ENCODE measurements at regions not wholly inside any gene's neighbourhood (a gene's known extent, or its start where the extent isn't known, plus 50 kb on each side); places are given as distances from the start of the nearest gene placed in this dataset.
A peak's percentile ranks its signal among the peaks of the same experiment; 100 is the strongest.

DNA sequence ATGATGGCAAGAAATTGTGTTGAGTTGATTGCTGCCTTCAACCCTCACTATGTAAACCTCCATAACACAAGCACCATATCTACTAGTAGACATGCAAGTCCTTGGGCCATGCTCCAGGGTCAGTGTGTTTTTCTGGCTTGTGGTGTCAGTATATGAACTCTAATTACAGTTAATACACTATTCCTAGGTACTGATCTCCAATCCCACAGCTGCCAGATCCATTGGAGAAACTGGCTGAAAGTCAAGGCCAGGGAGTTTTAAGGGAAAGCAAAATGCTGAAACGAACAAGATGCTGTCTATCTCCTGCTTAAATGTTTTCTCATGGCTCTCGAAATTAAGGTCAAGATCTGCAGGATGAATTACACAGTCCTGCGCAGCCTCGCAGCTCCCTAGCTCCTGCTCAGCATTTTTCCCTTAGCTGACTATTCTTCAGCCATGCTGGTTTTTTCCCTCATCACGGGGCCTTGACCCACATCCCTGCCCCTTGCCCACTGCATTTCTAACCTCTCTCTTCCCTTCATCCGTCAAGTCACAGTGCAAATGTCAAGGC lies 425.0 kb upstream of the ADAMTS9 start:
- no peak for DNase-seq (ENCODE audit: low spot score)

DNA sequence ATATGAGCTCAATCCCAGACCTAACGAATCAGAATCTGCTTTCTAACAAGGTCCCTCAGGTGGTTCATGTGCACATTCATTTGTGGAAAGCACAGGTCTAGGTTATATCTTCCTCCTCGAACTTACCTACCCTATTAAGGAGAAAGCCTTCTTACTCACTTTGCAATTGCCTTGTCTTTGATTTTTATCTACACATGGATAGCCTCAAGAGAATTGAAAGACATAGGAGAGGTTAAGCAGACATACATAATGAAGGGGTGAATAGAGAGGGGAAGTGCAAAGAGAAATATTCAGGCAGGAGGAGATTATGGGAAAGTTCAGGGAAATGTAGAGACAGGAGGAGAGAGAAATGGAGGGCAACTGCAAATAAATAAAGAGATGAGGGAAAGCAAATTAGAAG lies 422.9 kb upstream of the ADAMTS9 start:
- DNase-seq (ENCODE audit: low spot score): no peak

DNA sequence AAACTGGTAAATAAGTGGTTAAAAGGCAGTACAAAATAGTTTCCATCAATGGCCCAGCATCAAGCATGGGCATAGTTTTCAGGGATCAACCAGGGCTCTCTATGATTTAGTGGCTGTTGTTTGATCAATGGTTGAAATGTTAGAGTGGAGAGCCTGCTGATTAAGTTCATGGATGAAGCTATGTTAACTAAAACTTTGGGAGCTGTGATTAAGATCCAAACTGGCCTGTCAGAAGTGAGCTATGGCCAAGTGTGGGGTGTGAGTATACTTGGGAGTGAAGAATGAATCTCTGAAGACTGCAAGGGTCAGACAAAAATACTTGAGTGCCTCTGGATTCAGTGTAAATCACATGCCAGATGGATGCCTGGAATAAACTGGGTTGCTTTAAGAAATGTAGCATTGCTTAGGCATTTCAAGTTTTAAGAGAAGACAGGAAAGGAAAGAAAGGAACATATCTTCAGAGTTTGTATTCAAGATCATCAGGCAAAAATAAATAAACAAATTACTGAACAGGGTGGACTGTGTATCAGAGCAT lies 422.2 kb upstream of the ADAMTS9 start:
- DNase-seq (ENCODE audit: low spot score): no peak

DNA sequence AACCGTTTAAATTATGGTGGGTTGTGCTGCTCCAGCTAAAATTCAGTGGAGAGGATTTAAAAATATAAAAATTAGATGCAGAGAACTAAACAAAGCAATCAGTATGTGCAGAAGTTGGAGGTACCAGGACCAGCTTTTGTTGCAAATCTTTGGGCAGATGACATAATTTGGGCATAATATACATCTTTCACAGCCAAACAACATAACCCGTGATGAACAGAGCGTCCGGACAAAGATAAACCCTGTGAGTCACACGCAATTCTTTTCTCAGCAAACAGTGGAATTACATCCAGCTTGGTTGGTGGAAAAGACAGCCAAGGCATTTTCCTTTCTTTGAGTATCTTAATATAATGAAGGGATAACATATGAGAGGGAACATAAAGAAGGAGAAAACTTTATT lies 419.4 kb upstream of the ADAMTS9 start:
- DNase-seq (ENCODE audit: low spot score): no peak

DNA sequence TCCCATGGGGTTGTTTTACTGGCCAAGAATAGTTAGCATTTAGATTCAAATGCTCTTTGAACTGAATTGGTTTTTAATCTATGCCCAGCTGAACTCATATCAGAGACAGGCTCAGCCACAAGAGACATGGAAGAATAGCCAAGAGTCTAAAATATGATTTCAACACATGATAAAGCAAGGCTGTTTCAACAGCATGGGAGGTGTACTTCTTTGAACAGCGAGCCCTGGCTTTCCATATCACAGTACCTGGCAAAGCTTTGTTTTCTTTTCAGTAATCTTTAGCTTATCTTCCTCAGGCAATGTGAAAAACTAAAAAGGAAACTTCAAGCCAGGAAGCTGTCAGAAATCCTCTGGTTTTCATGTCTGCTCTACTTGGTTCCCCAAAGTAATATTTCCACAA lies 413.6 kb upstream of the ADAMTS9 start:
- DNase-seq (ENCODE audit: low spot score): no peak

DNA sequence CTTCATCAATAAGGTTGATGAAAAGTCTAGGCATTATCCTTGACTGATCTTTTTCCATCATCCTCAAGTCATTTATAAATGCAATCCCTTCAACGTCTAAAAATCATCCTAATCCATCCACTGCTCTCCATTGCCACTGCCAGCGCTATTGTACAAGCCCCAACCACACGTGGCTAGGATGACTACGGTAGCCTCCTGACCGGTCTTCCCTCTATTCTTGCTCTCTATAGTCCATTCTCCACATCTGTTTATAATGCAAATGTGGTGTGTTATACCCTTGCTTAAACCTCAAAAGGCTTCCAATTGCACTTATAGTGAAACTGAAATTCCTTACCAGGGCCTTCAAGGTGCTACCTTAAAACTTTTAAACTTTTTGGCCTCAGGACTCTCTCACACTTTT lies 410.6 kb upstream of the ADAMTS9 start:
- no peak for DNase-seq (ENCODE audit: low spot score)

DNA sequence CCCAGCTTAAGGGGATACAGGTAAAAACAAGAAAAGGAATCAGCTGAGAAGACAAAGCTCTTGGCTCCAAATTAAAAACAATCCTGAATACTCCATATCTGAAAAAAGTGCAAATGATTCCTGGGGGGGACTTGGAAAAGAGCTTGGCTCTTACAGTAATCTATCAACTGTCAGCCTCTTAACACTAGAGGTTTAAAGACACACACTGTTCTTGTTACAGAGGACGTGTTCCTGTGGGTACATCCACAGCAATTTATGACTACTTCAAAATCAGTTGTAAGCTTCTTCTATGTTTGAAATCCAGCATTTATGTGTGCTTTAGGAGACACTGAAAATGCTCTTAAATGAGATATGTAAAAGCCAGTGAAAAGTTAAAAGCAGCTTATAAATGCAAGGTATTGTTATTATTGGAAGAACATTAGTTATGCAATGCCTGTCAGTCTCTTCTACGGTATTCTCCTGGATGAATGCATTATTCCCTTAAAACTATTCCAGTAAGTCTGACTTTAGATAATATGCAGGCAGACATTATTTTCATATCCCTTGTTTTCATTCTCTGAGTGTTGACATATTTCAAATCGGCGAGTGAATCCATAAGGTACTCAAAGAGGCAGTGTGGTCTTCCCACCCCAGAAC lies 408.4 kb upstream of the ADAMTS9 start:
- no peak for DNase-seq (ENCODE audit: low spot score)

DNA sequence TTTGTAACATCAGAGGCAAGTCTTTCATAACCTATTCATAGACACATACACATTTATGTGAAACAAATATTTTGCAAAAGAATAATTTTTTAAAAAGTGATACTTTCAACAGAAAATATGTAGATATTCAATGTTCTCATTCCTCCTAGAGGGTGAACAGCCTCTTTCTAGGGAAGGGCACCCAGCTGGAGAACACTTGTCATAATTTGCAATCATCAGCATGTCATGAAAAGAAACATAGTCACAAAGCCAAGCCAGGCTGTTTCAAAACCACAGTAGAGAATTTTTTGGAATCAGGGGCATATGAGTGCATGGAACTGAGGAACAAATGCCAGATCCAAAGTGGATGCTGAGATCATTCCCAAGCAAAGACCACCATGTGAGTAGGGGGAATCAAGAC lies 406.9 kb upstream of the ADAMTS9 start:
- DNase-seq (ENCODE audit: low spot score): no peak

DNA sequence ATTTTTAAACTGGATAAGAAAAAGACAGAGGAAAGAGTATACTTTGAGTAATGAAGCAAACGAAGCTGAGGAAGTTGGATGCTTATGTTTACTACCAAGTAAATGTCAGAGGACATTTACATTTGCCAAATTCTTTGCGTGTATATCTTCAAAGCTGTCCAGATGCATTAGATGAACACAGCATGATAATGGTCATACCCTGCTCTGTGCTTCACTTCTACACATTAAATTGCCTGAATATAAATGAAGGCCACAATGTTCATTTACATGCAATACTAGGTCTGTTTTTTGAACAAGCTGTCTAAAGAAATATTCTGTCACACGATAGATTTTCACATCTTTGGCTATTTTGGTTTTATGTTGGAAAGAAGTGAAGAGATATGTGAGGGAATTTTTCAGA lies 405.8 kb upstream of the ADAMTS9 start:
- DNase-seq (ENCODE audit: low spot score): no peak

DNA sequence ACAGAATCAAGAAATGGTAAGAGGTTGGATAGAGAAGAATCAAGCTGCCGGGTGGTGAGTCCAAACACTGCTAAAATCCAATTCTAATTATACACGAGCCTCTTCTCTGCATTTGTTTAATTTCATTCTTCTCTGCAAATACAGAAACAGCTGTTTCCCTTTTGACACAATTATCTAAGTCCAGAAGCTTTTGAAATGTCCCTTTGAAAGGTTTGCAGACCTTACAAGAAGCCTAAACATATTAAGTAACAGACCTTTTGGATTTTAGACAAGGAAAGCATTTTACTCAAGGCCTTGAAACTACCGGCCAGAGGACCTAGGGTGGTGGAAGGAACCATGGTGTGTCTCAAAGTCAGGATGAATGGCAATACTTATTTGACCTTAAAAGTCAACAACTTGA lies 403.8 kb upstream of the ADAMTS9 start:
- no peak for DNase-seq (ENCODE audit: low spot score)

DNA sequence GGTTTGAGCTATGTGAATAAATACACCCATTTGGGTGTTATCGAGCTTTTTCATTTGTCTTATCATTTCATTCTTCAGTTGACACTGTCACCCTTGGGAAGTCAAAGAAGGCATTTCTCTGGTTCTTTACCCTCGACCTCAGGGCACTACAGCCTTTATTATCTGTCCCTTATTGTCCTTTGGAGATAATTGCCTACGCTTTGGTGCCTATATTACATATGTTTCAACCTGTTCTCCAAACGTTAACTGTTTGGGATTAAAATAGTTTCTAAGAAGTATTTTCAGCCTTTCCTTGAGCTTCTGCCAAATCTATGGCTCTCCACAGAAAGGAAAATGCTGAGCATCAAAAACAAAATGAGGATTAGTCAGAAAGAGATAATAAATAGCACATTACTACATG lies 395.4 kb upstream of the ADAMTS9 start:
- no peak for DNase-seq (ENCODE audit: low spot score)

DNA sequence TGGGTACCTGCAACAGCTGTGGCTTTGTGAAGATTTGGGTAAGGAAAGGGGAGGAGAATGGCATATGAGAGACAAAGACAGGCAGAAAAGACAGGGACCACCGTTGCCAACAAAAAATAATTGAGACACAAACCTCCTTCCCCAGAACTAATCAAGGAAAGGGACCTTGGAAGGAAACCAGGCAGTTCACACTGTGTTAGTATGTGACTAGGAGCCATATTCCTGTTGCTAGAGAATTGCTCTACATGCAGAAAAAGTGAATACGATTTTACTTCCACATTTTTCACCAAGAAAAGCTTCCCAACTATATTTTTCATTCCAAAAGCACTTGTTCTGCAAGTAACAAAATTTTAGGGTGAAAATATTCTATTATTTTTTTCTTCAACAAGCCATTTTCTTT lies 393.7 kb upstream of the ADAMTS9 start:
- no peak for DNase-seq (ENCODE audit: low spot score)

DNA sequence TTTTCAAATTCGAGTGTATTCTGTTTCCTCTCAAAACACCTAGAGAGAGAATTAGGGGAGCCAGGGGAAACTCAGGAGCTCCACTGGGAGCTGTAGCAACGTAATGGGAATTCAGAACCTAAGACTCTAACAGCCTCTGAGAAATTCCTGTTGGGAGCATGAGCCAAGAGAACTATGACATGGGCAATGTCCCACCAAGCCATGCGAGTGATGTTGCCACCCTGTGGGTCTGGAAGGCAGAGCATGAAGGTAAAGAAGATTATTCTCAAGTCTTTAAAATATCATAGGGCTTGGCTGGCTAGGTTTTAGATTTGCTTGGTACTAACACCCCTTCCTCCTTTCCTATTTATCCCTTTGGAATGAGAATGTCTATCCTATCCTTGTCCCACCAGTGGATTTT lies 392.6 kb upstream of the ADAMTS9 start:
- DNase-seq (ENCODE audit: low spot score): peak; percentile 13

DNA sequence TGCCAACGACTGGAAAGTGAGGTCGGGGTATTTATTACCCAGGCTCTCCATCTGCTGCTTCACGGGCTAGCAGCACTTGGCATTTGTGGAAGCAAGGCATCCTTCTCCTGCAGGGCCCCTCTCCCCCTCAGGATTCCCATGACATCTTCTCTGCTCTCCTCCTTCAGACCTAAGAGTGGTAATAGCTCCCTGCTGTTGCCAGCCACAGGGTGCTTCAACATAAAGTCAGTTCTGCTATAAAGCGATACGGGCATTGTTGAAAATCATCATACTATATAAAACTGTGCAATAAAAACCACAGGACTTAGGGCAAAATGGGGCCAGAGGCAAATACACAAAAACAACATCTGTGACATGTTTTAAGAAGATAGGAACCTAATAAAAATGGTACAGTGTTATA lies 391.8 kb upstream of the ADAMTS9 start:
- no peak for DNase-seq (ENCODE audit: low spot score)

DNA sequence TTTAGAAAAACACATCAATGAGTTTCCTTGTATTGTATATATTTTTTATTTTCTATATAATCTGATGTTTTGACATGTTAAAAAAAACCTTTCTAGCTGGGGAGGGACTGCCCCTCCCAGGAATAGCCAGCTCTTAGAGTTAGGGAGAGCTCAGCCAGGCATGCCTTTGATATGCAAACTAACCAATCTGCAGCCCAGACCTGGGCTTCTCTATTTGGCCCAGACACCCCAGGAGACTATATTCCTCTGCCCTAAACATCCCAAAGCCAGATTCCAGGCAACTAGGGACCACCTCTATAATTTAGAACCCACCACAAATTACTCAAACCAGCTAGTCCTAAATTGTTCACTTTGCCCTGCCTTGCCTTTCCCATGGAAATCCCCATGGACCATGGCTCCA lies 390.9 kb upstream of the ADAMTS9 start:
- DNase-seq (ENCODE audit: low spot score): no peak

DNA sequence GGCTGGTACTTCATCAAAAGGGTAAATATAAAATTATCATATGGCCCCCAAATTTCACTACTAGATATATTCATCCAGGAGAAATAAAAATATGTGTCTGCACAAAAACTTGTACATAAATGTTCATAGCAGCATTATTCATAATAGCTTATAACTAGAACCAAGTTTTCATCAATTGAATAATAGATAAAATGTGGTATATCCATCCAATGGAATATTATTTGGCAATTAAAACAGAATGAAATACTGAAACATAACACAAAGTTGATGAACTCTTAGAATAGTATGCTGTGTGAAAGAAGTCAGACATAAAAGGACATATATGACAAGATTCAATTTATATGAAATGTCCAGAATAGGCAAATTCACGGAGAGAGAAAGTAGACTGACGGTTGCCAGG lies 389.3 kb upstream of the ADAMTS9 start:
- no peak for DNase-seq (ENCODE audit: low spot score)

DNA sequence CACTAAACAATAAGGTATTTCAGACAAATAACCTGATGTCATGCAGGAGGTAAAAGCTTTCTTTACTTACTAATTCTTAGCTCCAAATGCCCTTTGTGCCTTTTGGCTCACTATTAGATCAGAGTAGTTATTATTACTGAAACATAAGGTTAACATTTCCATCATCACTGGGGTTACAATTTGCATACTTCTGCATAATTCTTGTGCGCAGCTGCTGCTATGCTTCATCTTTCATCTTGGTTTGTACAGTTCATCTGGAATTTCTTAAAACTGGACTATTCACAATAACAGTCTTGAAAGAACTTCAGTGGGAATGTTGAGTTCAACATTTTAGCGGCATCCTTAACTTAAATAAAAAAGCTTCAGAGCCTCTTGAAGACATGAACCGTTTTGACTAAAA lies 383.2 kb upstream of the ADAMTS9 start:
- DNase-seq (ENCODE audit: low spot score): no peak

DNA sequence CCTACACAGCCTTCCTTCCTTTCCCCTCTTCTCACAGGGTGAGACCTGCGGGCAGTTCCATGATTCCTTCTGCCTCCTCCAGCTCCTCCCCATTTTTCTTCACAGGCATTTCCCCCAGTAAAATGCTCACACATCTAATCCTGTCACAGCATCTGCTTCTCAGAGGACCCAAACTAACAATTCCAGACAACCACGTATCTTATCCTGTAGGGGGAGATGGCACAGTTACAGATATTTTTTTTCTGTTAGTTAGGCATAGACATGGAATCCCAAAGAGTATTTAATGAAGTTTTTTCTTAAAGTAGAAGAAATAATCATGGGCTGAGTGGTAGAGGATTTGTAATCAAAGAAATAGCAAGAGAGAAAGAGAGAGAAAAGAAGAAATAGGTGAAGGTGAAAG lies 373.1 kb upstream of the ADAMTS9 start:
- DNase-seq (ENCODE audit: low spot score): no peak

DNA sequence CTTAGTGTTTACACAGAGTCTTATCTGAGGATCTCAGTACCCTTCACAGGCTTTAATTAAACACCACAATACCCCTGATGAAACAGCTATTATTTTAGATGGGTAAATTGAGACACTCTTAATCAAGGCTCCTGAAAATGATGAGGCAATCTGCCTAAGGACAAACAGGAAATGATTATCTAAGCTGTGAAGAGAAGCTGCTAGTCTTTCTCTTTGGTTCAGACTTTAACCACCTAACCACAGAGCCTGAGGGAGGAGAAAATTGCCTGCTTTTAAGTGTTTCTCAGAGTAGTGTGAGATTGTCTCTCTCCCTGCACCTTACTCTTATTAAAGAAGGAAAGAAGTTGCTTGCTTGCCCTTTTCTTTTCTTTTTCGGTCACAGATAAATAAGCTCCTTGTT lies 364.3 kb upstream of the ADAMTS9 start:
- no peak for DNase-seq (ENCODE audit: low spot score)

DNA sequence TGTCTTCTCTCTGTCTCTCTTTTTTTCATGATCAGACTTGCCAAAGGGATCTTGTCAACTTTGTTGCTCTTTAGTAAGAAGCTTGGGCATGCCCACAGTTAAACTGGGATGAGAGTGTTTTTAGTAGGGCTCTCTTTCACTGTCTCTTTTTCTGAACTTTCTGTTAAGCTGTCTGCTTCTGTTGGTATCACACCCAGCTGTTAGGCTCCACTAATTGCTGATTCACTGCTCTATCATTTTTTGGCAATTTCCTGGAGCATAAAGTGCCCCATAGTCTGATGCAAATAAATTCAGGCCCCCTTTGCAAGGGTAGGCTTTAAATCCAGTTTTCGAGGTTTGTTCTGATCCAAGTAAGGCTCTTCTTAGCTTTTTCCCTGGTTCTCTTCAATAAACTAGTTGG lies 360.4 kb upstream of the ADAMTS9 start:
- no peak for DNase-seq (ENCODE audit: low spot score)

DNA sequence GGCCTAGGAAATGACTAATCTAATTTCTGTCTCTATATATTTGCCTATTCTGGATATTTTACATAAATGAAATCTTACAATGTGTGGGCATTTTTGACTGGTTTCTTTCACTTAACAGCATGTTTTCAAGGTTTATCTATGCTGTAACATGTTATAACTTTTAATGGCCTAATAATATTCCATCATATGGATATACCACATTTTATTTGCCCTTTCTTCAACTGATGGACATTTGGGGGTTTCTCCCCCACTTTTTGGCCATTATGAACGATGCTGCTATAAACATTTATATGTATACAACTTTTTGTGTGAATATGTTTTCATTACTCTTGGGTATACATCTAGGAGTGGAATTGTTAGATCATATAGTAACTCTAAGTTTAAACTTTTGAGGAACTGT lies 357.3 kb upstream of the ADAMTS9 start:
- no peak for DNase-seq (ENCODE audit: low spot score)

DNA sequence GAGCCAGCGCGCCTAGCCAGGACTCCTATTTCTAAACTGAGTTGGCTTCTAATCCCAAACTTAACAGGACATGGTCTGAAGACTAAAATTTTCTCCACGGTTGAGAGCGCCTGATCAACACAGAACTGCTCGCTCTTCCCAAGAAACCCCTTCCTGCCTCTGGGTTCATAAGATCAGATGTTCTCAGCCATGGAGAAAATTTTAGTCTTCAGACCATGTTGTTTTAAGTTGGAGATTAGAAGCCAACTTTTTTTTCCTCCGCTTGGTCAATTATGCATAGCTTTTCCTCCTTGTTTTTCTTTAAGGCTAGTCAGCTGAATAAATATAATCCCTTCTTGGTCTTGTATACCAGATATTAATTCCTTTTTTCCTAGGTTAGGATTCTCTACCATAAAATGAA lies 356.6 kb upstream of the ADAMTS9 start:
- DNase-seq (ENCODE audit: low spot score): no peak

DNA sequence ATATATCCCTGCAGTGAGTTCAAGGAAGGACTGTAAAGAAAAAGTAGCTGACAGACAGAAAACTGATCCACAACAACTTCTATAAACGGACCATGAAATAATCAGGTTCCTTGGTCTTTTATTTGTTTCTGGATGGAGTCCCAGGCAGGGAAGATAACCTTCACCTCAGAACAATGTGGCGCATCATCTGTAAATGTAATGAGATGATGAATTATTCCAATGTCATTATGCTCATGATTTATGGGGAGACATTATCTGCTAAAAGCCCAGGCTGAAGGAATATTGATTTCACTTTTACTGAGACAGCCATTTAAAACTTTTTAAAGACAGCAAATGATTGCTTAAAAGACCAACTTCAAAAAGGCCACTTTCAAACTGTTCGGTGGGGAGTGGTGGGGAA lies 354.9 kb upstream of the ADAMTS9 start:
- DNase-seq (ENCODE audit: low spot score): no peak

DNA sequence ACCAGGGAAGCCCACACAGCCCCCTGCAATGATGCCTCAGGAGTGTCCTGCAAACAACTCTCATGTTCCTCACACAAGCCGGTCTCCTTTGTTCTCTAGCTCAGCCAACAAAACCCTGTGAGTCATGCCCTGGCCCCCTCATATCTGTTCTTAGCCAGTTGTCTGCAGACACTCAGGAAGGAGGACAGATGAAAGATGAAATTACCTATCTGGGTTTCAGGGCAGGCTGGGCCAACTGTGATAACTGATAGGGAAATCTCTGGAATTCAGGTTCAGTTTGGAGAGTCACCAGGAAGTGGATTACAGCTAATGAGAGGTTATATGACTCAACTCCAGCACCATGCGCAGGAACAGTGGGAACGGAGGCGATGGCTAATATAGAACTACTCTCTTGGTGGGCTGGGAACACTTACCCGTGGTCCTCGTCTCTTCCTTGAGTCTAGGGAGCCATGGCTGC lies 352.0 kb upstream of the ADAMTS9 start:
- DNase-seq (ENCODE audit: low spot score): no peak
